Right forelimb (tissue), 1 donor: ENCODE measurements at regions not wholly inside any gene's neighbourhood (a gene's known extent, or its start where the extent isn't known, plus 50 kb on each side); places are given as distances from the start of the nearest gene placed in this dataset.
"Not testable (repeated sequence)": the region's sequence is repeated elsewhere in the genome, so short reads cannot be mapped to it uniquely, and the experiment has no call there.

Experiments
- DNase-seq: peaks from one replicate; pipeline ENCODE4 v3.0.0-alpha.2; 2018

DNA sequence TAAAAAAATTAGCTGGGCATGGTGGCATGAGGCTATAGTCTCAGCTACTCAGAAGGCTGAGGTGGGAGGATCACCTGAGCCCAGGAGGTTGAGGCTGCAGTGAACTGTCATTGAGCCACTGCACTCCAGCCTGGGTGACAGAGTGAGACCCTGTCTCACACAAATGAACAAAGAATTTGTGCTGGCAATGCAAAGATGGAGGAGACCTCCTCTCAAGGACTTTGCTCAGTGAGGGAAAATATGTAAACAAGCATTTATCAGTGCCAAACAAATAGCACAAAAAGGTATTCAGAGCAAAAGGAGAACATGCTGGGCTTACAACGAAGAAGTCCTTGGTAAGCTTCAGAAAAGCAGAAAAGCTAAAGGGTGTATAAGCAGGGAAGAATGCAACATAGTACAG is 113.1 kb upstream of the UMPS start:
- DNase-seq = no peak

DNA sequence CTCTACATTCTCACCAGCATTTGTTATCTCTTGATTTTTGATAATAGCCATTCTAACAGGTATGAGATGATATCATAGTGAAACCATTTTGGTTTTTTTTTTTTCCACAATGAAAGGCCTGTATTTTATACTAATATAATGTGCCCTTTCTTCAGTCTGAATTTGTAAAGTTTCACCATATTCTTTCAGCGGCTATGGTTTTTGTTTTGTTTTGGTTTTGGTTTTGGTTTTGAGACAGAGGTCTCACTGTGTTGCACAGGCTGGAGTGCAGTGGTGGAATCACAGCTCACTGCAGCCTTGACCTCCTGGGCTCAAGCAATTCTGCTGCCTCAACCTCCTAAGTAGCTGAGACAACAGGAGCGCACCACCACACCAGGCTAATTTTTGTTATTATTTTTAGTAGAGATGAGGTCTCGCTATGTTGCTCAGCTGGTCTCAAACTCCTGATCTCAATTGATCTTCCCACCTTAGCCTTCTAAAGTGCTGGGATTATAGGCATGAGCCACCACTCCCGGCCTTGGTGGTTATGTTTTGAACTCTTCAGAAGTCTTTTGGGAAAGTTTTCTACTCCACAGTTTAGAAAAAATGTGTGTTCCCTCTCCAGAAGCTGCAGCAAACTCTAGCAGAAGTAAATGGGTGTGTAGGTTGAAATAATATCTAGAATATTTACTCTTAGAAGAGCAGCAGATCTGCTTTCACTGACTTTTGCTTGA is 110.2 kb upstream of the UMPS start:
- DNase-seq = no peak

GRCh38 chr3:124620600-124621063 is 109.6 kb upstream of the UMPS start:
- no peak for DNase-seq

GRCh38 chr3:124621498-124621897 is 108.8 kb upstream of the UMPS start:
- no peak for DNase-seq

DNA sequence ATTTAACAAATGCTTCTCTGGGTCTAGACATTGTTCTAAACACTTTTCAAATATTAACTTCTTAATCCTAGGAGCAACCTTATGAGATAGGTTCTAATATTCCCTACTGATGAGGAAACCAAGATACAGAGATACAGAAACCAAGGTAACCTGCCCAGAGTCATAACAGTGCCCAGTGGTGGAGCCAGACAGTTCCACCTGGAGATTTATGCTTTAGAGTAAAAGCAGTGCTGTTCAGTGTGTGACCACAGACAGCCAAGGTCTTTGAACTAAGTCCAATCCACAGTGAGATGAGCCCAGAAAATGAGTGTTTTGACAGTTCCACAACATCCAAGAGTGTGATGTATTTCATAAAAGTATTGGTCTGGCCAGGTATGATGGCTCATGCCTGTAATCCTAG is 105.2 kb upstream of the UMPS start:
- no peak for DNase-seq

- DNase-seq = no peak
These were observed 102.7 kb upstream of the UMPS start for GRCh38 chr3:124627501-124627908.

DNA sequence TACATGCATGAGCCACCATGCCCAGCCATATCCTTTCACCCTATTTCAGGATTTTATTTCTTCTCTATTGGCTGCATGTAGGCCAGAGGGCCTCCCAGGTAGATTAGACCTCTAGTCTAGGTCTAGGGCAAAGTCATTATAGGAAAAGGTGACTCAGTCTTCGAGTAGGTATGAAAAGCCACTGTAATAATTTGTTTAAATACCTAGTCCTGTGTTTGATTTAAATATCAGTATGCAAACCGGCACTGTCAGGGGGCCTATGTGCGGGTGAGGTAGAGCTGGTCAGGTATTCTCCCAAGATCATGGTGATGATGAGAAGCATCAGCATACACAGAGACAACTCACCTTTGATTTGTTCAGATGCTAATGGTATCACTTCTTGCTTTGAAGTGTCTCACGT is 101.4 kb upstream of the UMPS start:
- DNase-seq = no peak

DNA sequence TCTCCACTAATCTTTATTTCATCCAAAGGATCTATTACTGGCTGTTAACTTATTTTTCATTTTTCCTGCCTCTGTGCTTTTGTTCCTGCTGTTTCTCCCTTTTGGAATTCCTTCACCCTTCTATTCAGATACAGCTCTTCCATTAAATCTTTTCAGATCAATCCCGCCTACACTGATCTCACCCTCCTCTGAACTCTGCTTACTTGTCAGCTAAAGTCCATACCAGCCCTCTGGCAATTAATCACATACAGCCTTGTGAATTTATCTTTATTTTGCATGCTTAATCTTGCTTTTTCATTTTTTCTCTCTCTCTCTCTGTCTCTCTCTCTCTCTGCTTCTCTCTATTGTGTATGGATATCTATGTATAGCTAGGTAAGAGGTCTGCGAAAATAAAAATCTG is 100.8 kb upstream of the UMPS start:
- DNase-seq = no peak

GRCh38 chr3:124630960-124631359 is 99.3 kb upstream of the UMPS start:
- DNase-seq = no peak

- no peak for DNase-seq
These were observed 98.5 kb upstream of the UMPS start for GRCh38 chr3:124631727-124632126.

GRCh38 chr3:124632566-124633140 is 97.6 kb upstream of the UMPS start:
- DNase-seq = no peak

DNA sequence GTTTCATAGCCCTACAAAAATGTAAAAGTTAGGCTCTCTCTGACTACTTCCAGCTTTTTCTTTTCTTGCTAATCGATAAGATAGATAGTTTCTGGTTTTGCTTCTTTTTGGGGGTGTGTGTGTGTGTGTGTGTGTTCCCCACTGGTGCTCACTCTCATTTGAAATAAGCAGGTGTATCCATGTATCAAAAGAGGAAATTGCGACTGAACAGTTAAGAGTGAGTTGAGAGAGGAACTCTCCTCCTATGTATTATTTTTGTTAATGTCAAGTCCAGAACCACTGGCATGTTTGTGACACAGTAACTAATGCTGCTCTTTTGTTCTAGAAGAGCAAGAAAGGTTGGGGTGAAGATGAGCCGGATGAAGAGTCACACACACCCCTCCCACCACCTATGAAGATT is 96.7 kb upstream of the UMPS start:
- no peak for DNase-seq

GRCh38 chr3:124634210-124635168 is 95.8 kb upstream of the UMPS start:
- no peak for DNase-seq

GRCh38 chr3:124635169-124635539 is 95.1 kb upstream of the UMPS start:
- DNase-seq = no peak

- no peak for DNase-seq
These were observed 94.0 kb upstream of the UMPS start for GRCh38 chr3:124636101-124636862.

DNA sequence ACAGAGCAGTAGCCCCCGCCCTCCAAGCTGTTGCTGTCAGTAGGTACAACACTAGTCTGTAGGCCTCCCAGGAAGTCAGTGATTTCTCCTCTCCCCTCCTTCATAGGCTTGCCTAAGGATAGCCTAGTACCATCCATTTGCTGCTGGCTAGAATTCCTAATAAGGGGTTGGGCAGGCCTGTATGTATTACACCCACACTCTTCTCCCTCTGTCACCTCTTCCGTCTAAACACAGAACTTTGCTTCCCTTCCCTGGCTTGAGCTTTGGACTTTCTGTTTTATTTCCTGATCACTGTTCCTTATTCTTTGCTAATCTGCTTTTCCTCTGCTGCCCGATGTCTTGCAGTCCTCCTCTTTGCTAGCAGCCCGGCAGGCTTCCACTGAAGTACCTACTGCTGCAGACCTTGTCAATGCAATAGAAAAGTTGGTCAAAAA is 93.4 kb upstream of the UMPS start:
- DNase-seq = no peak

- no peak for DNase-seq
These were observed 90.6 kb upstream of the UMPS start for GRCh38 chr3:124639406-124640237.

GRCh38 chr3:124640635-124641306 is 89.5 kb upstream of the UMPS start:
- DNase-seq = no peak

DNA sequence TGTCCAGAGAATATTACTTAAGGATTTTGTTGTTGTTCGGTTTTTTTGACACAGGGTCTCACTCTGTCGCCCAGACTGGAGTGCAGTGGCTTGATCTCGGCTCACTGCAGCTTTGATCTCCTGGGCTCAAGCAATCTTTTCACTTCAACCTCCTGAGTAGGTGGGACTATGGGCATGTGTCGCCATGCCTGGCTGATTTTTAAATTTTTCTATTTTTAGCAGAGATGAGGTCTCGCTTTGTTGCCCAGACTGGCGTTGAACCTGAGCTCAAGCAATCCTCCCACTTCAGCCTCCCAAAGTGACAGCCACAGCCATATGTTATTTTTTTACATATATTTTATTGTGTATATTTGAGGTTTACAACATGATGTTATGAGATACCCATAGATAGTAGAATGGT is 86.8 kb upstream of the UMPS start:
- no peak for DNase-seq

DNA sequence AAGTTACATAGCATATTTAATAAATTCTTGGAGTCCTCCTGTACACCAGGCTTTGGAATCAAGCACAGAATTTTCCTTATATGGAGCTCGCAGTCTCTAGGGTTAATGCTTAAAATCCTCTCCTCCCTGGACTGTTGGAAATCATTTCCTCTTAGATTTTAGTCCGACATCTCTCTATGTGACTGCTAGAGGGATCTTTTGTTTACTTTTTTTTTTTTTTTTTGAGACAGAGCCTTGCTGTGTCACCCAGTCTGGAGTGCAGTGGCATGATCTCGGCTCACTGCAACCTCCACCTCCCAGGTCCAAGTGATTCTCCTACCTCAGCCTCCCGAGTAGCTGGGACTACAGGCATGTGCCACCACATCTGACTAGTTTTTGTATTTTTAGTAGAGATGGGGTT is 84.1 kb upstream of the UMPS start:
- not testable (repeated sequence) for DNase-seq

GRCh38 chr3:124648551-124648950 is 81.7 kb upstream of the UMPS start:
- no peak for DNase-seq
